ENCODE measurements at regions not wholly inside any gene's neighbourhood (a gene's known extent, or its start where the extent isn't known, plus 50 kb on each side); places are given as distances from the start of the nearest gene placed in this dataset.

DNA sequence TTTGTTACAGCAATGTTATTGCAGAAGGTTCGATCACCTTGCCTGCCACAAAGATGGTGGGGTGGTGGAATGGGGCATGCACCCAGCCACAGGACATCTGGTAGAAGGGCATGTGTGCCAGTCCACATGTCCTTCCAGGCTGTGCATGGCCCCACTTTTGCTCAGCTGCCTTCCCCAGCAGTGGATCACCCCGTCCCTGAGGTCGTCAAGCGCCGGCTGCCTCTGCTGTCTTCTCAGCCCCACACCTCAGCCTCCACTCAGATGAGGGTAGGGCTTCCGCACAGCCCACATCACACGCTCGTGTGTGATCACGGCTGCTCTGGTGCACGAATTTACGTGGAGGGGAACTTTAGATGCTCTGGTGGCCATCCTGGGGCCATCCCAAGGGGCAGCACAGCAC, 109.5 kb upstream of the PMEPA1 start:
- no peak for TF ChIP-seq CREB1 (CRISPR knock-in tag; IDR thresholded peaks at IDR 0.05; ENCODE audit: low read depth)
- TF ChIP-seq, protein P1, sequence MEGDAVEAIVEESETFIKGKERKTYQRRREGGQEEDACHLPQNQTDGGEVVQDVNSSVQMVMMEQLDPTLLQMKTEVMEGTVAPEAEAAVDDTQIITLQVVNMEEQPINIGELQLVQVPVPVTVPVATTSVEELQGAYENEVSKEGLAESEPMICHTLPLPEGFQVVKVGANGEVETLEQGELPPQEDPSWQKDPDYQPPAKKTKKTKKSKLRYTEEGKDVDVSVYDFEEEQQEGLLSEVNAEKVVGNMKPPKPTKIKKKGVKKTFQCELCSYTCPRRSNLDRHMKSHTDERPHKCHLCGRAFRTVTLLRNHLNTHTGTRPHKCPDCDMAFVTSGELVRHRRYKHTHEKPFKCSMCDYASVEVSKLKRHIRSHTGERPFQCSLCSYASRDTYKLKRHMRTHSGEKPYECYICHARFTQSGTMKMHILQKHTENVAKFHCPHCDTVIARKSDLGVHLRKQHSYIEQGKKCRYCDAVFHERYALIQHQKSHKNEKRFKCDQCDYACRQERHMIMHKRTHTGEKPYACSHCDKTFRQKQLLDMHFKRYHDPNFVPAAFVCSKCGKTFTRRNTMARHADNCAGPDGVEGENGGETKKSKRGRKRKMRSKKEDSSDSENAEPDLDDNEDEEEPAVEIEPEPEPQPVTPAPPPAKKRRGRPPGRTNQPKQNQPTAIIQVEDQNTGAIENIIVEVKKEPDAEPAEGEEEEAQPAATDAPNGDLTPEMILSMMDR (conservative IDR thresholded peaks at IDR 0.05; ENCODE audit: low read depth in 2 of 2), result no peak
- no peak for TF ChIP-seq EZH2phosphoT487 (IDR thresholded peaks at IDR 0.05; ENCODE audit: unreplicated experiment)
- no peak for TF ChIP-seq EZH2 (IDR thresholded peaks at IDR 0.05; ENCODE audit: low read depth, unreplicated experiment)
- TF ChIP-seq, protein P2, sequence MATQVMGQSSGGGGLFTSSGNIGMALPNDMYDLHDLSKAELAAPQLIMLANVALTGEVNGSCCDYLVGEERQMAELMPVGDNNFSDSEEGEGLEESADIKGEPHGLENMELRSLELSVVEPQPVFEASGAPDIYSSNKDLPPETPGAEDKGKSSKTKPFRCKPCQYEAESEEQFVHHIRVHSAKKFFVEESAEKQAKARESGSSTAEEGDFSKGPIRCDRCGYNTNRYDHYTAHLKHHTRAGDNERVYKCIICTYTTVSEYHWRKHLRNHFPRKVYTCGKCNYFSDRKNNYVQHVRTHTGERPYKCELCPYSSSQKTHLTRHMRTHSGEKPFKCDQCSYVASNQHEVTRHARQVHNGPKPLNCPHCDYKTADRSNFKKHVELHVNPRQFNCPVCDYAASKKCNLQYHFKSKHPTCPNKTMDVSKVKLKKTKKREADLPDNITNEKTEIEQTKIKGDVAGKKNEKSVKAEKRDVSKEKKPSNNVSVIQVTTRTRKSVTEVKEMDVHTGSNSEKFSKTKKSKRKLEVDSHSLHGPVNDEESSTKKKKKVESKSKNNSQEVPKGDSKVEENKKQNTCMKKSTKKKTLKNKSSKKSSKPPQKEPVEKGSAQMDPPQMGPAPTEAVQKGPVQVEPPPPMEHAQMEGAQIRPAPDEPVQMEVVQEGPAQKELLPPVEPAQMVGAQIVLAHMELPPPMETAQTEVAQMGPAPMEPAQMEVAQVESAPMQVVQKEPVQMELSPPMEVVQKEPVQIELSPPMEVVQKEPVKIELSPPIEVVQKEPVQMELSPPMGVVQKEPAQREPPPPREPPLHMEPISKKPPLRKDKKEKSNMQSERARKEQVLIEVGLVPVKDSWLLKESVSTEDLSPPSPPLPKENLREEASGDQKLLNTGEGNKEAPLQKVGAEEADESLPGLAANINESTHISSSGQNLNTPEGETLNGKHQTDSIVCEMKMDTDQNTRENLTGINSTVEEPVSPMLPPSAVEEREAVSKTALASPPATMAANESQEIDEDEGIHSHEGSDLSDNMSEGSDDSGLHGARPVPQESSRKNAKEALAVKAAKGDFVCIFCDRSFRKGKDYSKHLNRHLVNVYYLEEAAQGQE (IDR thresholded peaks at IDR 0.05; ENCODE audit: unreplicated experiment), result no peak
- no peak for TF ChIP-seq POLR2AphosphoS5 (IDR thresholded peaks at IDR 0.05; ENCODE audit: low read depth)
- TF ChIP-seq JUNB (IDR thresholded peaks at IDR 0.05; ENCODE audit: unreplicated experiment), result no peak
- TF ChIP-seq STAT1 (IDR thresholded peaks at IDR 0.05; ENCODE audit: unreplicated experiment), result no peak
- TF ChIP-seq, protein P3, sequence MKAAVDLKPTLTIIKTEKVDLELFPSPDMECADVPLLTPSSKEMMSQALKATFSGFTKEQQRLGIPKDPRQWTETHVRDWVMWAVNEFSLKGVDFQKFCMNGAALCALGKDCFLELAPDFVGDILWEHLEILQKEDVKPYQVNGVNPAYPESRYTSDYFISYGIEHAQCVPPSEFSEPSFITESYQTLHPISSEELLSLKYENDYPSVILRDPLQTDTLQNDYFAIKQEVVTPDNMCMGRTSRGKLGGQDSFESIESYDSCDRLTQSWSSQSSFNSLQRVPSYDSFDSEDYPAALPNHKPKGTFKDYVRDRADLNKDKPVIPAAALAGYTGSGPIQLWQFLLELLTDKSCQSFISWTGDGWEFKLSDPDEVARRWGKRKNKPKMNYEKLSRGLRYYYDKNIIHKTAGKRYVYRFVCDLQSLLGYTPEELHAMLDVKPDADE (IDR thresholded peaks at IDR 0.05), result no peak
- no peak for TF ChIP-seq ZNF331 (CRISPR knock-in tag; IDR thresholded peaks at IDR 0.05; ENCODE audit: low read depth)
